ENCODE measurements at regions not wholly inside any gene's neighbourhood (a gene's known extent, or its start where the extent isn't known, plus 50 kb on each side); places are given as distances from the start of the nearest gene placed in this dataset.

- DNase-seq, result no peak
Measured at GRCh38 chr6:88342336-88342735, 176.2 kb upstream of the CNR1 start.

GRCh38 chr6:88339761-88340160 lies 173.6 kb upstream of the CNR1 start:
- DNase-seq, result no peak

- no peak for DNase-seq
Measured at GRCh38 chr6:88321306-88321705, 155.2 kb upstream of the CNR1 start.

- DNase-seq, result no peak
Measured at GRCh38 chr6:88311561-88311960, 145.4 kb upstream of the CNR1 start.

GRCh38 chr6:88304520-88304919 lies 138.4 kb upstream of the CNR1 start:
- DNase-seq, result no peak

GRCh38 chr6:88302769-88303225 lies 136.7 kb upstream of the CNR1 start:
- DNase-seq, result no peak

- no peak for DNase-seq
Measured at GRCh38 chr6:88301888-88302768, 136.0 kb upstream of the CNR1 start.

GRCh38 chr6:88301256-88301655 lies 135.1 kb upstream of the CNR1 start:
- no peak for DNase-seq

- no peak for DNase-seq
Measured at GRCh38 chr6:88298066-88298845, 132.1 kb upstream of the CNR1 start.

- DNase-seq, result no peak
Measured at GRCh38 chr6:88296694-88297093, 130.5 kb upstream of the CNR1 start.

- DNase-seq, result no peak
Measured at GRCh38 chr6:88295663-88296062, 129.5 kb upstream of the CNR1 start.

GRCh38 chr6:88294702-88295101 lies 128.6 kb upstream of the CNR1 start:
- DNase-seq, result no peak

- DNase-seq, result no peak
Measured at GRCh38 chr6:88290411-88290810, 124.3 kb upstream of the CNR1 start.

- no peak for DNase-seq
Measured at GRCh38 chr6:88287696-88288095, 121.5 kb upstream of the CNR1 start.

- no peak for DNase-seq
Measured at GRCh38 chr6:88276331-88276730, 110.2 kb upstream of the CNR1 start.

- DNase-seq, result no peak
Measured at GRCh38 chr6:88268508-88268907, 102.4 kb upstream of the CNR1 start.

GRCh38 chr6:88266126-88266525 lies 100.0 kb upstream of the CNR1 start:
- no peak for DNase-seq

GRCh38 chr6:88263591-88263990 lies 97.4 kb upstream of the CNR1 start:
- no peak for DNase-seq

- no peak for DNase-seq
Measured at GRCh38 chr6:88262332-88262731, 96.2 kb upstream of the CNR1 start.

GRCh38 chr6:88251301-88251700 lies 85.2 kb upstream of the CNR1 start:
- DNase-seq, result no peak

GRCh38 chr6:88248709-88249321 lies 82.7 kb upstream of the CNR1 start:
- DNase-seq, result no peak

- DNase-seq, result no peak
Measured at GRCh38 chr6:88246654-88247053, 80.5 kb upstream of the CNR1 start.

- DNase-seq, result no peak
Measured at GRCh38 chr6:88244721-88245120, 78.6 kb upstream of the CNR1 start.
